ENCODE measurements at regions not wholly inside any gene's neighbourhood (a gene's known extent, or its start where the extent isn't known, plus 50 kb on each side); places are given as distances from the start of the nearest gene placed in this dataset.

DNA sequence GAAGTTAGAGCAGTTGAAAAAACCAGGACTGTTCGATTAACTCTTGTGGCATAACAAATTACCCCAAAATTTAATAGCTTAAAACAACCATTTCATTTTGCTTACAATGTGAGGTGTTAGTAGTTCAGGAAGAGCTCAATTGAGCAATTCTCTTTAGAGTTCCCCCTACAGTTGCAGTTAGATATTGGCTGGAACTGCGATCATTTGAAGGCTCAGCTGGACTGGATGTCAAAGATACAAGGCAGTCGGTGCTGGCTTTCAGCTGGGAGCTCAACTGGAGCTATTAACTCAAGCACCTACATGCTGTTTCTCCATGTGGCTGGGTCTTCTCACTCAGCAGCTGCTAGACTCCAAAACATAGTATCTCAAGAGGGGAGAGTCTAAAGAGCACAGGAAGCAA, 96.0 kb upstream of the LOC128125822 start:
- TF ChIP-seq FOXK2 (IDR thresholded peaks at IDR 0.05) (no peak), ELF4 (IDR thresholded peaks at IDR 0.05) (no peak), SP1 (IDR thresholded peaks at IDR 0.05) (no peak), ARNT (IDR thresholded peaks at IDR 0.05) (no peak)
- ChIA-PET CTCF (interaction anchor here (1.1 kb wide), 1 partner anchor 122 kb away, joined by 3 read pairs; no protein-coding TSS in a partner anchor), POLR2A (no interaction called here)
- no peak for DNase-seq (ENCODE audit: extremely low spot score)

DNA sequence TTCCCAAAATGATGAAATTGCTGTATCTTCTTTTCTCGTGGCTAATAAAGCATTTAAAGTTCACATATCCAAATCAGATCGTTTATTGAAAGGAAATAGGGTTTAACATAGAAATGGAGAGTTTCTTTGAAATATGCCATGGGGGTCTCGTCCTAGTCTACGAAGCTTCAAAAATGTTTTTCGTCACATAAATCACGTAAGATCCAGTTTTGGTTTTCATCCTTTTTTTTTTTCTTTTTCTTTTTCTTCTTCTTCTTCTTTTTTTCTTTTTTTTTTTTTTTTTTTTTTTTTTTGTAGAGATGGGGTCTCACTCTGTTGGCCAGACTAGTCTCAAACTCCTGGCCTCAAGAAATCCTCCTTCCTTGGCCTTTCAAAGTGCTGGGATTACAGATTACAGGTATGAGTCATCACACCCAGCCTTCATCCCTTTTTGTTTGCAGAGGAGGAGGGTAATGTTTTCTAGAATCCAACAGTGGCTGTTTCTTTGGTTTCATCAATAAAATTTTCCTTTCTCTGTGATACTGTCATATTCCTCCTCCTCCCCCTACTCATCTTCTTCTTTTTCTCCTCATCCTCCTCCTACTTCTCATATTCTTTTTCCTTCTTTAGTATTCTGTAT, 94.7 kb upstream of the LOC128125822 start:
- DNase-seq (ENCODE audit: extremely low spot score) = no peak
- CTCF ChIA-PET = no interaction called here
- POLR2A ChIA-PET = no interaction called here
- TF ChIP-seq LEF1 (IDR thresholded peaks at IDR 0.05; ENCODE audit: borderline replicate concordance) (no peak), SP1 (IDR thresholded peaks at IDR 0.05) (no peak), CTBP1 (IDR thresholded peaks at IDR 0.05; ENCODE audit: borderline replicate concordance) (no peak), BHLHE40 (IDR thresholded peaks at IDR 0.05; ENCODE audit: borderline replicate concordance) (no peak), ZNF384 (IDR thresholded peaks at IDR 0.05) (no peak), SUZ12 (IDR thresholded peaks at IDR 0.05) (no peak), TARDBP (IDR thresholded peaks at IDR 0.05) (no peak), FOXM1 (IDR thresholded peaks at IDR 0.05; ENCODE audit: borderline replicate concordance) (no peak), FOXK2 (IDR thresholded peaks at IDR 0.05) (no peak), NFRKB (IDR thresholded peaks at IDR 0.05) (no peak), ELF4 (IDR thresholded peaks at IDR 0.05) (no peak), L3MBTL2 (conservative IDR thresholded peaks at IDR 0.05) (no peak), ARNT (IDR thresholded peaks at IDR 0.05) (no peak), HDGF (IDR thresholded peaks at IDR 0.05; ENCODE audit: borderline replicate concordance) (no peak), FOXA1 (IDR thresholded peaks at IDR 0.05) (no peak)
- TF ChIP-seq, protein P1, sequence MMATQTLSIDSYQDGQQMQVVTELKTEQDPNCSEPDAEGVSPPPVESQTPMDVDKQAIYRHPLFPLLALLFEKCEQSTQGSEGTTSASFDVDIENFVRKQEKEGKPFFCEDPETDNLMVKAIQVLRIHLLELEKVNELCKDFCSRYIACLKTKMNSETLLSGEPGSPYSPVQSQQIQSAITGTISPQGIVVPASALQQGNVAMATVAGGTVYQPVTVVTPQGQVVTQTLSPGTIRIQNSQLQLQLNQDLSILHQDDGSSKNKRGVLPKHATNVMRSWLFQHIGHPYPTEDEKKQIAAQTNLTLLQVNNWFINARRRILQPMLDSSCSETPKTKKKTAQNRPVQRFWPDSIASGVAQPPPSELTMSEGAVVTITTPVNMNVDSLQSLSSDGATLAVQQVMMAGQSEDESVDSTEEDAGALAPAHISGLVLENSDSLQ (IDR thresholded peaks at IDR 0.05) = no peak

DNA sequence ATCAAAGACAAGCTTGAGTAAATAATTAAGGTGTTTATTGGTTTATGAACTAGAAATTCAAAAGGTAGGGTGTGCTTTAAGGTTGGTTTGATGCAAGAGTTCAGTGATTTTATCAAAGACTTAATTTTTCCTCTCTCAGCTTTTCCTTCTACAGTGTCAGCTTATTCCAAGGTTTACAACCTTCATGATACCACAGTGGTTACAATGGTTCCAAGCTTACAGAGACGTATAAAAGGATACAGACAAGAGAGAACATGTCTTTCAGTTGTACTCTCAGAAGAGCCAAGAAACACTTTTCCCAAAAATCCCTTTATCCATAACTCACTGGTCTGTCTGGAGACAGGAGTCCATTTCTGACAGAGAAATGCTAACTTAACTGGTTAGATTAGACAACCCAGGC, 93.5 kb upstream of the LOC128125822 start:
- ChIA-PET POLR2A (interaction anchor here (1.0 kb wide), 1 partner anchor 157 kb away, joined by 3 read pairs; the partner anchor contains the start of gene PHF3), CTCF (interaction anchor here (0.6 kb wide), 1 partner anchor 16 kb away, joined by 3 read pairs; no protein-coding TSS in a partner anchor)
- TF ChIP-seq BHLHE40 (IDR thresholded peaks at IDR 0.05; ENCODE audit: borderline replicate concordance) = no peak
- no peak for TF ChIP-seq SP1 (IDR thresholded peaks at IDR 0.05)
- TF ChIP-seq FOXK2 (IDR thresholded peaks at IDR 0.05) = no peak
- no peak for TF ChIP-seq CTBP1 (IDR thresholded peaks at IDR 0.05; ENCODE audit: borderline replicate concordance)
- TF ChIP-seq ARNT (IDR thresholded peaks at IDR 0.05) = no peak
- no peak for DNase-seq (ENCODE audit: extremely low spot score)

DNA sequence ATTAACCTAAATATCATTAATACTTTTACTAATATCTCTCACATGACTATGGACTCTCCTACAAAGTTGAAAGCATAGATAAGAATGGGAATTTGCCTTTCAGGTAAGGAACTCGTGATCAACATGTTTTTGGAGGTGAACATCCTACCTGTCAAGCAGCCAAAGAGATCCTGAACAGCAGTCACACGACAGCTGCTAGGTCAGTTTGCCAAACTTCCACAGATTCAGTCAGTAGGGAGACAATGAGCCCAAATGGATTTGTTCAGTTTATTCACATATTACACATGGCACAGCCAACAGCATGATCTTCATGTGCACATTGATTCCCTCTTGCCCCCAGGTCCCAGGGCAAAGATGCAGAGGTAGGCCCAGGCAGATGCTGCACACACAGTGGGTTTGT, 86.1 kb upstream of the LOC128125822 start:
- CTCF ChIA-PET = interaction anchor here (0.6 kb wide), 1 partner anchor 320 kb away, joined by 4 read pairs; no protein-coding TSS in a partner anchor
- DNase-seq (ENCODE audit: extremely low spot score) = no peak
- no peak for TF ChIP-seq ARNT (IDR thresholded peaks at IDR 0.05)
- TF ChIP-seq CTBP1 (IDR thresholded peaks at IDR 0.05; ENCODE audit: borderline replicate concordance) = no peak
- no peak for TF ChIP-seq TARDBP (IDR thresholded peaks at IDR 0.05)
- no peak for TF ChIP-seq BHLHE40 (IDR thresholded peaks at IDR 0.05; ENCODE audit: borderline replicate concordance)
- TF ChIP-seq NFRKB (IDR thresholded peaks at IDR 0.05) = no peak
- TF ChIP-seq FOXM1 (IDR thresholded peaks at IDR 0.05; ENCODE audit: borderline replicate concordance) = no peak
- TF ChIP-seq FOXA1 (IDR thresholded peaks at IDR 0.05) = no peak
- TF ChIP-seq ZNF384 (IDR thresholded peaks at IDR 0.05) = no peak
- no peak for TF ChIP-seq FOXK2 (IDR thresholded peaks at IDR 0.05)
- TF ChIP-seq ELF4 (IDR thresholded peaks at IDR 0.05) = no peak
- no peak for TF ChIP-seq HDGF (IDR thresholded peaks at IDR 0.05; ENCODE audit: borderline replicate concordance)
- TF ChIP-seq, protein P1 (IDR thresholded peaks at IDR 0.05) = no peak
- TF ChIP-seq SUZ12 (IDR thresholded peaks at IDR 0.05) = no peak
- TF ChIP-seq LEF1 (IDR thresholded peaks at IDR 0.05; ENCODE audit: borderline replicate concordance) = no peak
- no peak for TF ChIP-seq L3MBTL2 (conservative IDR thresholded peaks at IDR 0.05)
- no peak for TF ChIP-seq SP1 (IDR thresholded peaks at IDR 0.05)
- POLR2A ChIA-PET = no interaction called here

DNA sequence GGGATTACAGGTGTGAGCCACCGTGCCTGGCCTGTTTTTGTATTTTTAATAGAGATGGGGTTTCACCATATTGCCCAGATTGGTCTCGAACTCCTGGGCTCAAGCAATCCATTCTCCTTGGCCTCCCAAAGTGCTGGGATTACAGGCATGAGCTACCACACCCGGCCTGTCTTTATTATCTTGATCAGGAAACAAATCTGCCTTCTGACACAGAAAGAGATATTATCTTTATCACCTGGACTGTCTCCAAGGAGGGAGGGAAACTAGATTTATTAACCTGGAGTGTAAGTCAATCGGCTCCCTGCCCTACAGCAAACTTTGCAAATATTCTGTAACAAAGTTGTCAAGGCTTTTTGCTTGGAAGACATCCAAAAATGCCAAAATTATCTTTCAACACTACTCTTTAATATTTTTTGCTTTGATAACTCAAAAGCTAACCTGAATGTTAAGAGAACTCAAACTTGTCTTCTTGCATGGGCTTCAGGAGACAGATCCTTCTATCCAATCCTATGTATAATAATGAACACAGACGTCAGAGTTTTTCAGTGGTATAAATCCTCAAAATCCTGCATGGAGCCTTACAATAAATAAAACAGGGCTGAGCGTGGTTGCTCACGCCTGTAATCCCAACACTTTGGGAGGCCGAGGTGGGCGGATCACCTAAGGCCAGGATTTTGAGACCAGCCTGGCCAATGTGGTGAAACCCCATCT, 85.0 kb upstream of the LOC128125822 start:
- no peak for DNase-seq (ENCODE audit: extremely low spot score)
- ChIA-PET CTCF (no interaction called here), POLR2A (no interaction called here)
- no peak for TF ChIP-seq ZNF384 (IDR thresholded peaks at IDR 0.05)
- TF ChIP-seq ELF4 (IDR thresholded peaks at IDR 0.05) = no peak
- no peak for TF ChIP-seq FOXA1 (IDR thresholded peaks at IDR 0.05)
- no peak for TF ChIP-seq CTBP1 (IDR thresholded peaks at IDR 0.05; ENCODE audit: borderline replicate concordance)
- TF ChIP-seq HDGF (IDR thresholded peaks at IDR 0.05; ENCODE audit: borderline replicate concordance) = no peak
- no peak for TF ChIP-seq BHLHE40 (IDR thresholded peaks at IDR 0.05; ENCODE audit: borderline replicate concordance)
- TF ChIP-seq SUZ12 (IDR thresholded peaks at IDR 0.05) = no peak
- no peak for TF ChIP-seq FOXK2 (IDR thresholded peaks at IDR 0.05)
- TF ChIP-seq, protein P1 (IDR thresholded peaks at IDR 0.05) = no peak
- no peak for TF ChIP-seq L3MBTL2 (conservative IDR thresholded peaks at IDR 0.05)
- no peak for TF ChIP-seq LEF1 (IDR thresholded peaks at IDR 0.05; ENCODE audit: borderline replicate concordance)
- TF ChIP-seq TARDBP (IDR thresholded peaks at IDR 0.05) = no peak
- TF ChIP-seq ARNT (IDR thresholded peaks at IDR 0.05) = no peak
- no peak for TF ChIP-seq SP1 (IDR thresholded peaks at IDR 0.05)
- no peak for TF ChIP-seq NFRKB (IDR thresholded peaks at IDR 0.05)
- TF ChIP-seq FOXM1 (IDR thresholded peaks at IDR 0.05; ENCODE audit: borderline replicate concordance) = no peak

DNA sequence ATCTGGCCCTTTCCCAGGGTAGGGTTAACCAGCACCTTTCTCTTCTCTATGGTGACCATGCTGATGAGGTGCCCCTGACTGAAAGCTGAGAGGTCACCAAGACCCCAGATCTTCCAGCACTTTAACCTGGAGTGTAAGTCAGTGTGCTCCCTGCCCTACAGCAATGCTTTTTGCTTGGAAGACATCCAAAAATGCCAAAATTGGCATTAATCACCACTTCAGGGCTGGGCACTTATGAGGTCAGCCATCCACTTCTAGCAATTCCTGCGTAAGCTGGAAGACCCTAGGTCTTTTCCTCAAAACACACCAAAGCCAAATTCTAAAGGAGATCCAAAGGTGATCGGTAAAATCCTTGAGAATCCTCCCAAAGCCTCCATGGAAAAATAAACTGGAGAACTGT, 81.2 kb upstream of the LOC128125822 start:
- DNase-seq (ENCODE audit: extremely low spot score) = no peak
- TF ChIP-seq FOXM1 (IDR thresholded peaks at IDR 0.05; ENCODE audit: borderline replicate concordance) (no peak), HDGF (IDR thresholded peaks at IDR 0.05; ENCODE audit: borderline replicate concordance) (no peak), ARNT (IDR thresholded peaks at IDR 0.05) (no peak), FOXA1 (IDR thresholded peaks at IDR 0.05) (no peak), ELF4 (IDR thresholded peaks at IDR 0.05) (no peak)
- CTCF ChIA-PET = no interaction called here
- POLR2A ChIA-PET = no interaction called here

All from HEK293T (cell line).